ENCODE measurements at regions not wholly inside any gene's neighbourhood (a gene's known extent, or its start where the extent isn't known, plus 50 kb on each side); places are given as distances from the start of the nearest gene placed in this dataset.

GRCh38 chr13:81304121-81304659 is 963.3 kb upstream of the SPRY2 start:
- no peak for TF ChIP-seq JUN (IDR thresholded peaks at IDR 0.05; ENCODE audit: borderline replicate concordance, insufficient read depth, insufficient read length, low read depth)
- no peak for TF ChIP-seq CTCF (IDR thresholded peaks at IDR 0.05; ENCODE audit: extremely low read depth in 1 of 2, insufficient read depth in 1 of 2, low read depth in 1 of 2, low read length in 2 of 2)
- no peak for TF ChIP-seq POLR2AphosphoS5 (IDR thresholded peaks at IDR 0.05; ENCODE audit: insufficient read depth, low read depth, low read length)
- TF ChIP-seq FOS (IDR thresholded peaks at IDR 0.05; ENCODE audit: borderline replicate concordance, insufficient read depth, low read length) = no peak
- TF ChIP-seq MYC (IDR thresholded peaks at IDR 0.05; ENCODE audit: low read depth, low read length) = no peak
- no peak for TF ChIP-seq EZH2 (IDR thresholded peaks at IDR 0.05; ENCODE audit: borderline replicate concordance, low read depth, low read length, severe bottlenecking)
- TF ChIP-seq POLR2A (IDR thresholded peaks at IDR 0.05; ENCODE audit: low read depth, low read length) = no peak
- TF ChIP-seq GATA2 (IDR thresholded peaks at IDR 0.05; ENCODE audit: insufficient read depth, insufficient read length, low read depth, low read length) = no peak
- TF ChIP-seq MAX (IDR thresholded peaks at IDR 0.05; ENCODE audit: insufficient read depth, insufficient read length) = no peak
- FAIRE-seq (no peak), DNase-seq (ENCODE audit: low read depth, low spot score) (no peak)
- H3K36me3 ChIP-seq (ENCODE audit: control insufficient read depth in 2 of 2, extremely low read depth in 1 of 2, insufficient read depth in 2 of 2, low read length in 2 of 2) = no peaks in the 10 kb centered on the region
- no peak overlapping the region for H3K9ac ChIP-seq (replicated peaks; ENCODE audit: extremely low read depth, insufficient read depth, low read length)
- ChIA-PET CTCF (interaction anchor here (0.9 kb wide), 1 partner anchor 133 kb away, joined by 3 read pairs; no protein-coding TSS in a partner anchor), POLR2A (no interaction called here)
- H3K79me2 ChIP-seq (ENCODE audit: control insufficient read depth, insufficient read depth, low read length) = no peaks in the 10 kb centered on the region
- BruUV-seq (replicated peaks) = no TSS peak
- no peaks in the 10 kb centered on the region for H3K4me1 ChIP-seq (ENCODE audit: control insufficient read depth, extremely low read depth, insufficient read depth, low read length)
- dilution Hi-C loops (cut with MboI; ENCODE audit: extremely low pct_ligation_motif_present, low sequenced_read_pairs) = no loop called here
- H3K4me3 ChIP-seq (replicated peaks in 1 of 3; ENCODE audit: insufficient read depth in 1 of 3, low read depth in 1 of 3, low read length in 3 of 3) = no peak overlapping the region
- H3K9me1 ChIP-seq (replicated peaks; ENCODE audit: control insufficient read depth, extremely low read depth, insufficient read depth, low read length) = no peaks in the 10 kb centered on the region
- no peak overlapping the region for H3K27ac ChIP-seq (ENCODE audit: insufficient read depth, low read depth, low read length)
- no peak overlapping the region for H2AFZ ChIP-seq (ENCODE audit: low read depth, low read length)
- H3K27me3 ChIP-seq (ENCODE audit: control insufficient read depth in 2 of 2, insufficient read depth in 2 of 2, low read length in 2 of 2) = no peaks in the 10 kb centered on the region
- no peaks in the 10 kb centered on the region for H3K9me3 ChIP-seq (replicated peaks; ENCODE audit: control insufficient read depth, insufficient read depth, low read length)
- H4K20me1 ChIP-seq (replicated peaks; ENCODE audit: control insufficient read depth, extremely low read depth, insufficient read depth, low read length) = no peaks in the 10 kb centered on the region
- no peak overlapping the region for H3K4me2 ChIP-seq (ENCODE audit: insufficient read depth, low read length)
- intact Hi-C loops (cut with micrococcal nuclease) = no loop called here

Data from endothelial cell of umbilical vein (primary cell).